Naive thymus-derived CD4-positive, alpha-beta T cell (primary cell): ENCODE measurements at regions not wholly inside any gene's neighbourhood (a gene's known extent, or its start where the extent isn't known, plus 50 kb on each side); places are given as distances from the start of the nearest gene placed in this dataset.

Experiments used
- ATAC-seq: fragments of 150-1000 bp; cut with Tn5 transposase; 2 replicates; pipeline ENCODE4 v1.10.0; 2021; ENCODE audit warnings: mild to moderate bottlenecking, moderate library complexity
- CTCF ChIA-PET: fragments of 350-600 bp; sonication (Branson Sonifier 250); formaldehyde crosslinking; loops from one replicate; lab custom pipeline; 2021; ENCODE audit warnings: antibody characterized with exemption; lab: Charles Lee
- POLR2A ChIA-PET: fragments of 350-600 bp; sonication (Branson Sonifier 250); formaldehyde crosslinking; loops from one replicate; lab custom pipeline; 2021; ENCODE audit warnings: antibody characterized with exemption, inconsistent platforms; lab: Charles Lee
- DNase-seq, 9 donors: peaks; one replicate each; pipeline versions ENCODE4 v3.0.0 to v3.0.0-alpha.2; 2020 to 2022; ENCODE audit warnings: mixed read lengths in 1 of 9
- H3K27ac ChIP-seq: one replicate; pipeline ENCODE4 v1.7.0; 2013; ENCODE audit warnings: mild to moderate bottlenecking, low read depth, low read length, moderate library complexity
- H3K27me3 ChIP-seq, 2 donors: one replicate each; pipeline ENCODE4 v1.7.0; 2013; ENCODE audit warnings: low read length in 2 of 2, mild to moderate bottlenecking in 2 of 2, moderate library complexity in 2 of 2; ENCODE audit not compliant: control insufficient read depth in 2 of 2, insufficient read depth in 2 of 2
- H3K36me3 ChIP-seq, 3 experiments: 1 replicate in 2 of 3; 2 replicates in 1 of 3; pipeline ENCODE4 v1.7.0; 2013; ENCODE audit warnings: low read length in 3 of 3, mild to moderate bottlenecking in 3 of 3, moderate library complexity in 1 of 3; ENCODE audit not compliant: insufficient read depth in 3 of 3, control insufficient read depth in 2 of 3
- H3K4me1 ChIP-seq, 2 donors: one replicate each; pipeline ENCODE4 v1.7.0; 2013; ENCODE audit warnings: low read length in 2 of 2, mild to moderate bottlenecking in 2 of 2, moderate library complexity in 1 of 2; ENCODE audit not compliant: control insufficient read depth in 2 of 2, insufficient read depth in 2 of 2
- H3K4me3 ChIP-seq: 2 replicates; pipeline ENCODE4 v1.7.0; 2013; ENCODE audit warnings: mild to moderate bottlenecking, low read length
- H3K9me3 ChIP-seq, 3 experiments: 1 replicate in 2 of 3; 2 replicates in 1 of 3; pipeline ENCODE4 v1.7.0; 2013; ENCODE audit warnings: low read length in 3 of 3; ENCODE audit not compliant: control insufficient read depth in 2 of 3
- H3K27ac Mint-ChIP-seq, 9 donors: one replicate each; pipeline ENCODE4 v1.8.0; 2020 to 2022; ENCODE audit warnings: mixed read lengths in 9 of 9, mild to moderate bottlenecking in 8 of 9, moderate library complexity in 5 of 9, inconsistent platforms in 2 of 9
- H3K27me3 Mint-ChIP-seq, 5 donors: one replicate each; pipeline ENCODE4 v1.8.0; 2021 to 2022; ENCODE audit warnings: mixed read lengths in 5 of 5, mild to moderate bottlenecking in 1 of 5
- H3K36me3 Mint-ChIP-seq, 5 donors: one replicate each; pipeline ENCODE4 v1.8.0; 2020 to 2022; ENCODE audit warnings: mixed read lengths in 5 of 5, mild to moderate bottlenecking in 3 of 5, inconsistent platforms in 1 of 5
- H3K4me1 Mint-ChIP-seq, 7 donors: one replicate each; pipeline ENCODE4 v1.8.0; 2020 to 2022; ENCODE audit warnings: mixed read lengths in 7 of 7, mild to moderate bottlenecking in 3 of 7, inconsistent platforms in 1 of 7
- H3K4me3 Mint-ChIP-seq, 10 donors: one replicate each; pipeline ENCODE4 v1.8.0; 2020 to 2022; ENCODE audit warnings: mild to moderate bottlenecking in 10 of 10, mixed read lengths in 10 of 10, moderate library complexity in 6 of 10, inconsistent platforms in 2 of 10
- H3K9me3 Mint-ChIP-seq, 11 donors: one replicate each; pipeline ENCODE4 v1.8.0; 2020 to 2022; ENCODE audit warnings: mixed read lengths in 11 of 11, mild to moderate bottlenecking in 4 of 11, inconsistent platforms in 1 of 11, moderate library complexity in 1 of 11
- intact Hi-C, 2 donors: fragments of 100-400 bp; cut with micrococcal nuclease; formaldehyde crosslinking; loops; one replicate each; pipeline ENCODE4 v1.15.1; 2023

GRCh38 chr1:193411215-193411614 lies 224.8 kb upstream of the B3GALT2 start:
- peaks cover 13 to 55% (median 45%) of the 10 kb centered on the region in 7 donors for H3K4me1 Mint-ChIP-seq
- CTCF ChIA-PET, result no interaction called here

GRCh38 chr1:193408782-193409293 lies 222.4 kb upstream of the B3GALT2 start:
- peaks cover 11 to 42% (median 33%) of the 10 kb centered on the region in 7 donors for H3K4me1 Mint-ChIP-seq

More at GRCh38 chr1:193411215-193411614, 224.8 kb upstream of the B3GALT2 start:
- H3K36me3 ChIP-seq, result no peaks in the 10 kb centered on the region
- Mint-ChIP-seq H3K9me3 (peaks cover 0 to 25% (median 0%) of the 10 kb centered on the region in 11 donors), H3K27ac (peak overlapping the region in 5 of 9 donors; percentile 36 to 90 (median 83)), H3K36me3 (peaks cover 3 to 55% (median 5%) of the 10 kb centered on the region in 5 donors), H3K4me3 (peak overlapping the region in 1 of 10 donors; percentile 70), H3K27me3 (no peaks in the 10 kb centered on the region)
- H3K9me3 ChIP-seq, result no peaks in the 10 kb centered on the region
- no peaks in the 10 kb centered on the region for H3K27me3 ChIP-seq
- POLR2A ChIA-PET, result interaction anchor here (0.6 to 1.0 kb wide), 2 partner anchors 68 to 435 kb away, joined by 3 read pairs; no protein-coding TSS in a partner anchor
- H3K27ac ChIP-seq, result no peak overlapping the region
- ATAC-seq (no peak), DNase-seq (no peak)
- intact Hi-C loops, result loop anchor here in 1 of 2 donors (5.0 to 10.0 kb wide), 4 partner anchors 356 to 741 kb away; partner anchors contain the start of genes RGS2, RO60 and UCHL5
- H3K4me1 ChIP-seq, result peaks cover 14 to 22% of the 10 kb centered on the region in 2 donors
- H3K4me3 ChIP-seq, result no peak overlapping the region

GRCh38 chr1:193406901-193407300 lies 220.5 kb upstream of the B3GALT2 start:
- intact Hi-C loops, result loop anchor here (1.0 to 5.0 kb wide), 10 partner anchors 72 to 888 kb away; no protein-coding TSS in a partner anchor
- POLR2A ChIA-PET, result interaction anchor here (0.7 kb wide), 1 partner anchor 70 kb away, joined by 3 read pairs; no protein-coding TSS in a partner anchor
- H3K4me3 ChIP-seq, result no peak overlapping the region
- Mint-ChIP-seq H3K4me3 (peak overlapping the region in 3 of 10 donors; percentile 3 to 11 (median 5)), H3K4me1 (peaks cover 11 to 34% (median 24%) of the 10 kb centered on the region in 7 donors), H3K27me3 (no peaks in the 10 kb centered on the region), H3K36me3 (peaks cover 0 to 49% (median 0%) of the 10 kb centered on the region in 5 donors), H3K27ac (peak overlapping the region in 5 of 9 donors; percentile 0 to 68 (median 10)), H3K9me3 (peaks cover 0 to 15% (median 0%) of the 10 kb centered on the region in 11 donors)
- no peaks in the 10 kb centered on the region for H3K36me3 ChIP-seq
- H3K4me1 ChIP-seq, result peaks cover 4 to 11% of the 10 kb centered on the region in 2 donors
- ATAC-seq (peak; percentile 70), DNase-seq (peak in 6 of 9 donors; percentile 30 to 54 (median 48))
- H3K27me3 ChIP-seq, result no peaks in the 10 kb centered on the region
- no peaks in the 10 kb centered on the region for H3K9me3 ChIP-seq
- H3K27ac ChIP-seq, result no peak overlapping the region
- CTCF ChIA-PET, result no interaction called here

More at GRCh38 chr1:193408782-193409293, 222.4 kb upstream of the B3GALT2 start:
- CTCF ChIA-PET, result interaction anchor here (1.1 kb wide), 1 partner anchor 218 kb away, joined by 3 read pairs; no protein-coding TSS in a partner anchor
- Mint-ChIP-seq H3K9me3 (peaks cover 0 to 19% (median 0%) of the 10 kb centered on the region in 11 donors), H3K4me3 (no peak overlapping the region), H3K36me3 (peaks cover 3 to 49% (median 5%) of the 10 kb centered on the region in 5 donors), H3K27me3 (no peaks in the 10 kb centered on the region), H3K27ac (peak overlapping the region in 5 of 9 donors; percentile 6 to 59 (median 48))
- intact Hi-C loops, result loop anchor here (1.0 to 5.0 kb wide), 5 partner anchors 8 to 558 kb away; no protein-coding TSS in a partner anchor
- Histone ChIP-seq H3K4me3 (no peak overlapping the region), H3K9me3 (no peaks in the 10 kb centered on the region), H3K4me1 (peaks cover 14 to 22% of the 10 kb centered on the region in 2 donors), H3K36me3 (no peaks in the 10 kb centered on the region), H3K27me3 (no peaks in the 10 kb centered on the region), H3K27ac (no peak overlapping the region)
- POLR2A ChIA-PET, result interaction anchor here (0.6 kb wide), 1 partner anchor 782 kb away, joined by 3 read pairs; no protein-coding TSS in a partner anchor
- DNase-seq (no peak), ATAC-seq (no peak)

GRCh38 chr1:193404236-193404635 lies 217.8 kb upstream of the B3GALT2 start:
- peaks cover 0 to 20% (median 0%) of the 10 kb centered on the region in 11 donors for H3K9me3 Mint-ChIP-seq
- no peak for DNase-seq
- H3K27ac Mint-ChIP-seq, result peak overlapping the region in 1 of 9 donors; percentile 2
- H3K4me3 ChIP-seq, result no peak overlapping the region
- H3K4me3 Mint-ChIP-seq, result no peak overlapping the region
- no peaks in the 10 kb centered on the region for H3K27me3 Mint-ChIP-seq
- no peaks in the 10 kb centered on the region for H3K36me3 ChIP-seq
- intact Hi-C loops, result no loop called here
- H3K27ac ChIP-seq, result no peak overlapping the region
- H3K36me3 Mint-ChIP-seq, result peaks cover 0 to 43% (median 0%) of the 10 kb centered on the region in 5 donors
- no peaks in the 10 kb centered on the region for H3K9me3 ChIP-seq
- no peaks in the 10 kb centered on the region for H3K27me3 ChIP-seq
- peaks cover 0 to 5% of the 10 kb centered on the region in 2 donors for H3K4me1 ChIP-seq
- H3K4me1 Mint-ChIP-seq, result peaks cover 8 to 26% (median 17%) of the 10 kb centered on the region in 7 donors
- CTCF ChIA-PET, result no interaction called here
- ATAC-seq, result no peak
- POLR2A ChIA-PET, result interaction anchor here (1.0 kb wide), 1 partner anchor 14 kb away, joined by 3 read pairs; no protein-coding TSS in a partner anchor

- no peaks in the 10 kb centered on the region for H3K27me3 Mint-ChIP-seq
- Histone ChIP-seq H3K36me3 (no peaks in the 10 kb centered on the region), H3K27me3 (no peaks in the 10 kb centered on the region), H3K9me3 (no peaks in the 10 kb centered on the region), H3K4me1 (peaks cover 0 to 5% of the 10 kb centered on the region in 2 donors), H3K27ac (no peak overlapping the region), H3K4me3 (no peak overlapping the region)
- CTCF ChIA-PET, result no interaction called here
- peak overlapping the region in 2 of 9 donors; percentile 1 to 12 for H3K27ac Mint-ChIP-seq
- intact Hi-C loops, result no loop called here
- DNase-seq, result no peak
- no peak overlapping the region for H3K4me3 Mint-ChIP-seq
- peaks cover 0 to 33% (median 0%) of the 10 kb centered on the region in 5 donors for H3K36me3 Mint-ChIP-seq
- no peak for ATAC-seq
- POLR2A ChIA-PET, result no interaction called here
- H3K4me1 Mint-ChIP-seq, result peaks cover 8 to 18% (median 15%) of the 10 kb centered on the region in 7 donors
- H3K9me3 Mint-ChIP-seq, result peaks cover 0 to 16% (median 0%) of the 10 kb centered on the region in 11 donors
Measured at GRCh38 chr1:193402977-193403376, 216.6 kb upstream of the B3GALT2 start.

GRCh38 chr1:193402037-193402436 lies 215.6 kb upstream of the B3GALT2 start:
- no peak for ATAC-seq
- no peaks in the 10 kb centered on the region for H3K36me3 ChIP-seq
- ChIA-PET POLR2A (no interaction called here), CTCF (no interaction called here)
- DNase-seq, result no peak
- H3K27me3 ChIP-seq, result no peaks in the 10 kb centered on the region
- H3K27ac ChIP-seq, result no peak overlapping the region
- H3K9me3 ChIP-seq, result no peaks in the 10 kb centered on the region
- H3K36me3 Mint-ChIP-seq, result peaks cover 0 to 29% (median 0%) of the 10 kb centered on the region in 5 donors
- H3K27me3 Mint-ChIP-seq, result peaks cover 0 to 2% (median 0%) of the 10 kb centered on the region in 5 donors
- H3K4me1 ChIP-seq, result peaks cover 0 to 2% of the 10 kb centered on the region in 2 donors
- no peak overlapping the region for H3K4me3 ChIP-seq
- peaks cover 3 to 15% (median 12%) of the 10 kb centered on the region in 7 donors for H3K4me1 Mint-ChIP-seq
- H3K4me3 Mint-ChIP-seq, result no peak overlapping the region
- no peak overlapping the region for H3K27ac Mint-ChIP-seq
- H3K9me3 Mint-ChIP-seq, result peaks cover 0 to 12% (median 0%) of the 10 kb centered on the region in 11 donors
- intact Hi-C loops, result no loop called here
